Activated CD8-positive, alpha-beta memory T cell treated with anti-CD3 and anti-CD28 coated beads for 36 hours (primary cell): ENCODE measurements at regions not wholly inside any gene's neighbourhood (a gene's known extent, or its start where the extent isn't known, plus 50 kb on each side); places are given as distances from the start of the nearest gene placed in this dataset.

Experiments
- CTCF ChIA-PET: fragments of 350-600 bp; sonication (Branson Sonifier 250); formaldehyde crosslinking; loops from one replicate; lab custom pipeline; 2021; ENCODE audit warnings: antibody characterized with exemption; lab: Charles Lee
- POLR2A ChIA-PET: fragments of 350-600 bp; sonication (Branson Sonifier 250); formaldehyde crosslinking; loops from one replicate; lab custom pipeline; 2021; ENCODE audit warnings: antibody characterized with exemption; lab: Charles Lee

GRCh38 chr13:21980049-21980448, 309.2 kb downstream of the FGF9 start:
- ChIA-PET CTCF (interaction anchor here (0.6 kb wide), 1 partner anchor 368 kb away, joined by 3 read pairs; no protein-coding TSS in a partner anchor), POLR2A (no interaction called here)

GRCh38 chr13:21984156-21984555, 313.3 kb downstream of the FGF9 start:
- CTCF ChIA-PET, result no interaction called here

DNA sequence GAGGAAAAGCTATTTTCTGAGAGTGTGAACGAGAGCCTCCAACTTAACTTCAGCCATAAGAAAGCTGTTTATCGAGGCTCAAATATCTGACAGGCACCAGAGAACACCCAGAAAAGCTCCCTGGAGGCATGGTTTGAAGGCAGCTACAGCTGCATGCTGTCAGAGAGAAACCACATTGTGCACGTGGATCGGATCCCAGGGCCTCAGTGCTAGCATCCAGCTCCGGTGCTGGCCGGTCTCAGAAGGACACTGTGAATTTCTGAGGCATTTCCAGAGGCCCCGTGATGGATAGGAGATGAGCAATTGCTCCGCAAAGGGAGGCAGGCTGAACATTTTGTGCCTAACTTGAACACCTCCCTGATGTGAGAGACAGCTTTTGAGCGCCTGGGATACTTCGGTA, 315.7 kb downstream of the FGF9 start:
- ChIA-PET CTCF (no interaction called here), POLR2A (no interaction called here)

More at GRCh38 chr13:21984156-21984555, 313.3 kb downstream of the FGF9 start:
- POLR2A ChIA-PET, result no interaction called here

GRCh38 chr13:21987793-21988192, 316.9 kb downstream of the FGF9 start:
- ChIA-PET CTCF (no interaction called here), POLR2A (interaction anchor here (0.7 to 1.1 kb wide), 2 partner anchors 177 to 389 kb away, joined by 3 read pairs; no protein-coding TSS in a partner anchor)

- CTCF ChIA-PET, result no interaction called here
- POLR2A ChIA-PET, result no interaction called here
Observed at GRCh38 chr13:21988624-21989023, 317.8 kb downstream of the FGF9 start.

- ChIA-PET POLR2A (no interaction called here), CTCF (no interaction called here)
Observed at GRCh38 chr13:21996049-21996448, 325.2 kb downstream of the FGF9 start.

DNA sequence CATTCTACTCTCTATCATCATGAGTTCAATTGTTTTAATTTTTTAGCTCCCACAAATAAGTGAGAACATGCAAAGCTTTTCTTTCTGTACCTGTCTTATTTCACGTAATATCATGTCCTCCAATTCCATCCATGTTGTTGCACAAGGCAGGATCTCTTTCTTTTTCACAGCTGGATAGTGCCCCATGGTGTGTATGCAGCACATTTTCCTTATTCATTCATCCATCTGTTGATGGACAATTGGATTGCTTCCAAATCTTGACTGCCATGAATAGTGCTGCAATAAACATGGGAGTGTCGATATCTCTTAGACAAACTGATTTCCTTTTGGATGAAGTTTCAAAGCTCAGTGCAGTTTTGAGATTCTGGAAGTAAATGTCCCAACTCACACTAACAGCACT, 326.9 kb downstream of the FGF9 start:
- ChIA-PET CTCF (no interaction called here), POLR2A (no interaction called here)

DNA sequence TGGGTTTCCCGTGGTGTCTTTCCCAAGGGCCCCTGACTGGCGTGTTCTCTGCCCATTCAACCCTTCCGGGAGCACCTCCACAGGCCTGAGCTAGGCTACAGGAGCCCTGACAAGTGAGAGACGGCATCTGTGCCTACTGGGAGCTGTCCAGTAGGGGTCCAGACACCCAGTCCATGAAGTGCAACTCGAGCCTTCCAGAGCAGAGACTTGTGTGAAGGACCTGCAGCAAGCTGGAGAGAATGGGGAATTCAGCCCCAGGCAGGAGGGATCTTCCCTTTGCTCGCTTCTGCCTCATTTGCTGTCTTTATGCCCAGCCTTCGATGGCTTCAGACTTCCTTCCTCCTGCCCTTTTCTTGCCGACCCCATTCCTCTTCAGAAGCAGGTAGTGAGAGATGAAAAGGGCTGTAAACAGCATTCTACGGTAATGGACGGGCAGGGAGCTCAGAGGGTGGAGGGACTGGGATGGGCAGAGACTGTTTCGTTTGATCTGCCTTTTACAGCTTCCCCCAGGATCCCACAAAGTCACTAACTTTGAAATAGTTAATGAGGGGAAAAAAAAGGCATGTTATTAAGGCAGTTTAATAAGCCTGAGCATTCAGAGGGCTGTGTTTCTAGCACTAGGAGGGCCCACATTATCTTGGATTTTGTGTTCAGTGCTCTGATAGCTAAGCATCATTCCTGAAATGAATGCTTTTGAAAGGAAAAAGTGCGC, 327.6 kb downstream of the FGF9 start:
- CTCF ChIA-PET, result no interaction called here
- POLR2A ChIA-PET, result no interaction called here

- ChIA-PET POLR2A (no interaction called here), CTCF (no interaction called here)
Observed at GRCh38 chr13:21999666-22000065, 328.8 kb downstream of the FGF9 start.

DNA sequence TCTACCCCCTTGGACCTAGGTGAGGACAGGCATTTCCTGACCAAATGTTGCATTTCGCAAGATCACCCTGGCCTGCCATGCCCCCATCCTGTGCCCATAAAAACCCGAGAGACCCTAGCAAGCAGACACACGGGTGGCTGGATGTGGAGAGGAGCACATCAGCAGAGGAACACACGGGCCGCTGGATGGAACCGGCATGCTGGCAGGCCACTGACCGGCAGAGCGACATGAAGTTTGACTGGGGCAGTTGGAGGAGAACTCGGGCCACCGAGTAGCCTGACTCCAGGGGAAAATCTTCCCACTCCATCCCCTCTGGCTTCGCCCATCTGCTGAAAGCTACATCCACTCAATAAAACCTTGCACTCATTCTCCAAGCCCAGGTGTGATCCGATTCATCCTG, 329.3 kb downstream of the FGF9 start:
- POLR2A ChIA-PET, result no interaction called here

DNA sequence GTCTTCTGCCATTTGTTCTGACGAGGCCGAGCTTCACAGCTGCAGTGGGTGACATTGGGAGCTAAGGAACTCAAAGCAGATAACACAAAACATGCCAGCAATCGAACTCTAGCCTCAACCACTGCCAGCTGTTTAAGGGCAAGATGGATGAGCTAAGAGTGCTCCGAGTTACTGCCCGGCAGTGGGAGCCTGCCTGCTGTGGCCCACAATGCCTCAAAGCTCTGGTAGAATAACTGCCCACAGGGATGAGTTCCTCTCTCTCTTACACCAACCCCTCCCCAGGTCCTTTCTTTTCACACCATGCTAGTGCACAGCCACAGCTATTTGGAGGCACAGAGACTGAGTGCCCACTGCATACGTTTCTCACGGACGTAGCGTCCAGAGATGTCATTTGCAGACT, 330.5 kb downstream of the FGF9 start:
- CTCF ChIA-PET, result no interaction called here
- POLR2A ChIA-PET, result no interaction called here

More for the DNA sequence above, 329.3 kb downstream of the FGF9 start:
- CTCF ChIA-PET, result no interaction called here

DNA sequence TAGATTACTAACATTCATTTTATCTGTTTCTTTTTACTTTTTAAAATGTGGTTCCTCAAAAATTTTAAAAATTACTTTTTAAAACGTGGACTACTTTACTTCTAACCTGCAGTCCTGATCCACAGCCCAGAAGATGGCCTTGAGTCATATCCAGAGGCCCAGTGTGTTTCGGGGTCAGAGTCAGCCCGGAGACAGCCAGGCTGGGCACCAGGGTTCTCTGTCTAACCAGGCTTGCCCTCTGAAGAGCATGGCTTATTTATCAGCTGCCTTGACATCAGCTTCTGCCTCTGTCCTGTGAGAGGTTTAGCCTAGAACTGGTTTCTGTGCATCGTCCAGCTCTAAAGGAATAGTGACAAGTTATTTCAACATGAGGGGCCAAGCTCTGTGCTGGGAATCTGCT, 332.0 kb downstream of the FGF9 start:
- CTCF ChIA-PET, result no interaction called here
- POLR2A ChIA-PET, result no interaction called here

DNA sequence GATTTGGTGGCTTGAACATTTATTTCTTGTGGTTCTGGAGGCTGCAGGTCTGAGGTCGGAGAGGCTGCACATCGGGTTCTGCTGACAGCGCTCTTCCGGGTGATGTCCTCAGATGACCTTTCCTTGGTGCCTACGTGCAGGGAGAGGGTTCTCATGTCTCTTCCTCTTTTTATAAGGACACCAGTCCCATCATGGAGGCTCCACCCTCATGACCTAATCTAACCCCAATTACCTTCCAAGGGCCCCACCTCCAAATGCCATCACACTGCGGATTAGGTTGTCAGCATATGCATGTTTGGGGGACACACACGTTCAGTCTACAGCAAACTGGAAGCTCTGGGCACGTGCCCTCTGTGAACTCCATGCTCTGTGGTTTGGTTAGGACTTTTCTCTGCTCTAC, 338.6 kb downstream of the FGF9 start:
- CTCF ChIA-PET, result no interaction called here
- POLR2A ChIA-PET, result no interaction called here

- ChIA-PET POLR2A (no interaction called here), CTCF (no interaction called here)
Observed at GRCh38 chr13:22009937-22010336, 339.1 kb downstream of the FGF9 start.

GRCh38 chr13:22012686-22013085, 341.8 kb downstream of the FGF9 start:
- ChIA-PET CTCF (interaction anchor here (0.7 kb wide), 1 partner anchor 195 kb away, joined by 4 read pairs; no protein-coding TSS in a partner anchor), POLR2A (no interaction called here)

GRCh38 chr13:22014469-22014868, 343.6 kb downstream of the FGF9 start:
- POLR2A ChIA-PET, result no interaction called here
- CTCF ChIA-PET, result no interaction called here

DNA sequence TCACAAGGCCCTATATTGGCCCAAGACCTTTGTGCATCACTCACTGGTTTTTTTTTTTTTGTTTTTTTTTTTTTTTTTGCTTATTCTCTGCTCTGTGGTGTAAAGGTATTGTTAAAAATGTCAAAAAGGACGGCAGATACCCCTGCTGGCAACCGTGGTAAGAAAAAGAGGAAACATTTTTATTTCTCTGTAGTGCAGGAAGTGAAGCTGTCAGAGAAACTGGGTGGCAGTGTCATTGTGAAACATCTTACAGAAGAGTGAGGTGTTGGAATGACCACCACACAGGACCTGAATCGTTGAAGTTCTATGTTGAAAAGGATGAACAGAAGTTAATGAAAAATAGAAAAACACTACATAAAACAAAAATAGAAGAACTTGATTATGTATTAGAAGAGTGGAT, 346.4 kb downstream of the FGF9 start:
- CTCF ChIA-PET, result interaction anchor here (0.7 kb wide), 1 partner anchor 348 kb away, joined by 3 read pairs; no protein-coding TSS in a partner anchor
- POLR2A ChIA-PET, result no interaction called here

- ChIA-PET CTCF (no interaction called here), POLR2A (no interaction called here)
Observed at GRCh38 chr13:22018076-22018835, 347.4 kb downstream of the FGF9 start.

DNA sequence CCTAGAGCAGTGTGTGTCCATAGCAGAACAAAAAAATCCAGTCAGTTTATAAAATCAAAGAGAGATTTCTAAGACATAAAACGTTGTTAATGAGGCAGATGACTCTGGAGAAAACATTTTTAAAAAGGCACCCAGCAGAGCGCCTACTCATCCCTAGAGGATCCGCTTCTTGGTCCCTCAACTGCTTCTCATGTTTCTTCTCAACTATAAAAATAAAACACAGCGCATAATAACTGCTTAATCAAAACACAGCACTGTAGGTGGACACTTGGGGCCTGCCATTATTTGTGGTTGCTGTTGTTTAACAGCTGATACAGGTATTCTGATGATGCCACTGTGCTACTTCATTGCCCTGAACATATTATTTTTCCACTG, 347.9 kb downstream of the FGF9 start:
- CTCF ChIA-PET, result no interaction called here
- POLR2A ChIA-PET, result no interaction called here

GRCh38 chr13:22024381-22024994, 353.6 kb downstream of the FGF9 start:
- ChIA-PET POLR2A (no interaction called here), CTCF (no interaction called here)
